PC-9 (cell line): ENCODE measurements at regions not wholly inside any gene's neighbourhood (a gene's known extent, or its start where the extent isn't known, plus 50 kb on each side); places are given as distances from the start of the nearest gene placed in this dataset.

Experiments
- BruUV-seq: library from RNA; stranded (reverse); fragments of 400-500 nt; replicated peaks from 2 replicates; lab custom pipeline; 2021; lab: Mats Ljungman, UMichigan
- CTCF ChIA-PET: fragments of 300-600 bp; sonication (Branson Sonifier 250); formaldehyde crosslinking; loops from one replicate; lab custom pipeline; 2022; ENCODE audit warnings: antibody characterized with exemption; lab: Charles Lee
- POLR2A ChIA-PET: fragments of 300-600 bp; sonication (Branson Sonifier 250); formaldehyde crosslinking; loops from one replicate; lab custom pipeline; 2022; ENCODE audit warnings: antibody characterized with exemption; ENCODE audit not compliant: unreplicated experiment; lab: Charles Lee
- DNase-seq, 2 experiments: peaks; one replicate each; pipeline versions ENCODE4 v3.0.0 to v3.0.0-alpha.2; 2015 to 2022; ENCODE audit warnings: mixed read lengths in 1 of 2
- H2AFZ ChIP-seq: fragments of 200-600 bp; sonication (generic); 2 replicates; pipeline ENCODE4 v1.8.1; 2017; ENCODE audit warnings: antibody characterized with exemption
- H3F3A ChIP-seq: fragments of 200-600 bp; sonication (generic); 2 replicates; pipeline ENCODE4 v1.8.1; 2017; ENCODE audit warnings: antibody characterized with exemption, mild to moderate bottlenecking, low read depth; ENCODE audit not compliant: insufficient read depth
- H3K27ac ChIP-seq: fragments of 200-600 bp; sonication (generic); 2 replicates; pipeline ENCODE4 v1.6.1; 2016; ENCODE audit warnings: mixed run types
- H3K27me3 ChIP-seq: fragments of 200-600 bp; sonication (generic); 2 replicates; pipeline ENCODE4 v1.6.1; 2016; ENCODE audit warnings: low read depth, mixed run types; ENCODE audit not compliant: insufficient read depth
- H3K36me3 ChIP-seq: fragments of 200-600 bp; sonication (generic); 2 replicates; pipeline ENCODE4 v1.6.1; 2016; ENCODE audit warnings: low read depth, mixed run types
- H3K4me1 ChIP-seq: fragments of 200-600 bp; sonication (generic); replicated peaks from 2 replicates; pipeline ENCODE4 v1.6.1; 2016; ENCODE audit warnings: mixed run types; ENCODE audit not compliant: insufficient read depth
- H3K4me2 ChIP-seq: fragments of 200-600 bp; sonication (generic); 2 replicates; pipeline ENCODE4 v1.6.1; 2017; ENCODE audit warnings: mixed run types
- H3K4me3 ChIP-seq: fragments of 200-600 bp; sonication (generic); 2 replicates; pipeline ENCODE4 v1.6.1; 2016; ENCODE audit warnings: mixed run types
- H3K79me2 ChIP-seq: fragments of 200-600 bp; sonication (generic); 2 replicates; pipeline ENCODE4 v1.6.1; 2017; ENCODE audit warnings: low read depth, mixed run types
- H3K9me2 ChIP-seq: fragments of 200-600 bp; sonication (generic); 2 replicates; pipeline ENCODE4 v1.8.1; 2017; ENCODE audit warnings: mild to moderate bottlenecking; ENCODE audit not compliant: insufficient read depth
- H3K9me3 ChIP-seq: fragments of 200-600 bp; sonication (generic); 2 replicates; pipeline ENCODE4 v1.8.1; 2016; ENCODE audit warnings: low read depth; ENCODE audit not compliant: insufficient read depth
- H4K20me1 ChIP-seq: fragments of 200-600 bp; sonication (generic); 2 replicates; pipeline ENCODE4 v1.8.1; 2017; ENCODE audit not compliant: insufficient read depth
- CTCF ChIP-seq: fragments of 200-600 bp; sonication (generic); conservative IDR thresholded peaks from 2 replicates; pipeline ENCODE4 v1.6.1; 2017; ENCODE audit warnings: mixed run types, antibody characterized with exemption, mild to moderate bottlenecking, moderate library complexity
- EZH2 ChIP-seq: fragments of 200-600 bp; sonication (generic); IDR thresholded peaks from 2 replicates; pipeline ENCODE4 v1.8.0; 2017; ENCODE audit warnings: antibody characterized with exemption, low read depth
- intact Hi-C: fragments of 100-400 bp; cut with micrococcal nuclease; formaldehyde crosslinking; loops from one replicate; pipeline ENCODE4 v1.10.0; 2022; ENCODE audit not compliant: unreplicated experiment

DNA sequence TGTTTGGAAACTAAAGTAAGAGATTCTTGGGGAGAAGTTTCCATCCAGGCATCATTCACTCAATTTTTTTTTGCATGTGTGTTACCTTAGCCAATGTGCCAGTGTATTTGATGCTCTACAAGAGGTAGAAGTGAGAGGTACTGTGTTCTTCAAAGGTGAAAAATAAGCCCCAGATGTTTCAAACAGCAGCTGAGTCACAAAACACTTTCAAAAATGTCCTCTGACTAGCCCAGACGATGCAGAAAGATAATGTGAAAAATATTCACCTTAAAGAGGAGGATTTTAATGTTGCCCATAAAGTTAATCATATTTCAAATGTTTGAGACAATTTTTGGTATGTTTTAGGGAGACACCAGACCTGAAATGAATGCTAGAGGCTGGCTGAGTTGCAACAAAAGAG is 107.7 kb upstream of the RASGRP1 start:
- no peak overlapping the region for H3K27ac ChIP-seq
- no peaks in the 10 kb centered on the region for H3K27me3 ChIP-seq
- no peaks in the 10 kb centered on the region for H3K9me2 ChIP-seq
- CTCF ChIA-PET, result no interaction called here
- no peaks in the 10 kb centered on the region for H3K9me3 ChIP-seq
- no peaks in the 10 kb centered on the region for H3K36me3 ChIP-seq
- H3K4me2 ChIP-seq, result no peak overlapping the region
- H3F3A ChIP-seq, result no peaks in the 10 kb centered on the region
- no peak for TF ChIP-seq EZH2
- TF ChIP-seq CTCF, result no peak
- H3K4me3 ChIP-seq, result no peak overlapping the region
- DNase-seq, result no peak
- no TSS peak for BruUV-seq
- H4K20me1 ChIP-seq, result no peaks in the 10 kb centered on the region
- no peak overlapping the region for H2AFZ ChIP-seq
- no peaks in the 10 kb centered on the region for H3K4me1 ChIP-seq
- intact Hi-C loops, result no loop called here
- POLR2A ChIA-PET, result no interaction called here
- H3K79me2 ChIP-seq, result no peaks in the 10 kb centered on the region

GRCh38 chr15:38672814-38673670 is 108.4 kb upstream of the RASGRP1 start:
- CTCF ChIA-PET, result no interaction called here
- H3K79me2 ChIP-seq, result no peaks in the 10 kb centered on the region
- DNase-seq, result peak in 1 of 2 experiments; percentile 5

GRCh38 chr15:38674448-38674847 is 109.8 kb upstream of the RASGRP1 start:
- Histone ChIP-seq H3K4me2 (no peak overlapping the region), H3K9me2 (no peaks in the 10 kb centered on the region), H3K79me2 (no peaks in the 10 kb centered on the region), H3K36me3 (no peaks in the 10 kb centered on the region), H3K9me3 (no peaks in the 10 kb centered on the region), H3K4me3 (no peak overlapping the region), H3K4me1 (no peaks in the 10 kb centered on the region), H3F3A (no peaks in the 10 kb centered on the region), H3K27ac (no peak overlapping the region), H3K27me3 (no peaks in the 10 kb centered on the region), H4K20me1 (no peaks in the 10 kb centered on the region), H2AFZ (no peak overlapping the region)
- no TSS peak for BruUV-seq
- intact Hi-C loops, result no loop called here
- TF ChIP-seq CTCF (no peak), EZH2 (no peak)
- POLR2A ChIA-PET, result no interaction called here
- no peak for DNase-seq
- CTCF ChIA-PET, result no interaction called here

More at GRCh38 chr15:38672814-38673670, 108.4 kb upstream of the RASGRP1 start:
- Histone ChIP-seq H3K4me1 (no peaks in the 10 kb centered on the region), H3F3A (no peaks in the 10 kb centered on the region), H3K4me2 (no peak overlapping the region), H3K9me3 (no peaks in the 10 kb centered on the region), H4K20me1 (no peaks in the 10 kb centered on the region), H2AFZ (no peak overlapping the region), H3K27ac (no peak overlapping the region), H3K36me3 (no peaks in the 10 kb centered on the region), H3K9me2 (no peaks in the 10 kb centered on the region), H3K27me3 (no peaks in the 10 kb centered on the region), H3K4me3 (no peak overlapping the region)
- no TSS peak for BruUV-seq
- POLR2A ChIA-PET, result no interaction called here
- intact Hi-C loops, result no loop called here
- no peak for TF ChIP-seq EZH2
- TF ChIP-seq CTCF, result no peak
